ENCODE measurements at regions not wholly inside any gene's neighbourhood (a gene's known extent, or its start where the extent isn't known, plus 50 kb on each side); places are given as distances from the start of the nearest gene placed in this dataset.

DNA sequence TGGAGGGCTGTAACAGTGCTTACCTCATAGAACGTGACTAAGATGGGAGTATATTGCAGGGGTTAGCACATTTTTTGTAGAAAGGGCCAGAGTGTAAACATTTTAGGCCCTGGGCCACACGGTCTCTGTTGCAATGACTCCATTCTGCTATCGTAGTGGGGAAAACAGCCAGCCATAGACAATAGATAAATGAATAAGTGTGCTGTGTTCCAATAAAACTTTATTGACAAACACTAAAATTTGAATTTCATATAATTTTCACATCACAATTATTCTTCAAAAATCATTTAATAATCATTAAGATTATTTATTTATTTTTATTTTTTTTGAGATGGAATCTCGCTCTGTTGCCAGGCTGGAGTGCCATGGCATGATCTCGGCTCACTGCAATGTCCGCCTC is 478.6 kb downstream of the SHQ1 start:
- TF ChIP-seq, protein P1, sequence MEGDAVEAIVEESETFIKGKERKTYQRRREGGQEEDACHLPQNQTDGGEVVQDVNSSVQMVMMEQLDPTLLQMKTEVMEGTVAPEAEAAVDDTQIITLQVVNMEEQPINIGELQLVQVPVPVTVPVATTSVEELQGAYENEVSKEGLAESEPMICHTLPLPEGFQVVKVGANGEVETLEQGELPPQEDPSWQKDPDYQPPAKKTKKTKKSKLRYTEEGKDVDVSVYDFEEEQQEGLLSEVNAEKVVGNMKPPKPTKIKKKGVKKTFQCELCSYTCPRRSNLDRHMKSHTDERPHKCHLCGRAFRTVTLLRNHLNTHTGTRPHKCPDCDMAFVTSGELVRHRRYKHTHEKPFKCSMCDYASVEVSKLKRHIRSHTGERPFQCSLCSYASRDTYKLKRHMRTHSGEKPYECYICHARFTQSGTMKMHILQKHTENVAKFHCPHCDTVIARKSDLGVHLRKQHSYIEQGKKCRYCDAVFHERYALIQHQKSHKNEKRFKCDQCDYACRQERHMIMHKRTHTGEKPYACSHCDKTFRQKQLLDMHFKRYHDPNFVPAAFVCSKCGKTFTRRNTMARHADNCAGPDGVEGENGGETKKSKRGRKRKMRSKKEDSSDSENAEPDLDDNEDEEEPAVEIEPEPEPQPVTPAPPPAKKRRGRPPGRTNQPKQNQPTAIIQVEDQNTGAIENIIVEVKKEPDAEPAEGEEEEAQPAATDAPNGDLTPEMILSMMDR (IDR thresholded peaks at IDR 0.05): no peak
- TF ChIP-seq POLR2A (IDR thresholded peaks at IDR 0.05): no peak

All from testis (tissue), 2 donors.